Lower leg skin (tissue), 3 donors: ENCODE measurements at regions not wholly inside any gene's neighbourhood (a gene's known extent, or its start where the extent isn't known, plus 50 kb on each side); places are given as distances from the start of the nearest gene placed in this dataset.

Experiments used
- CTCF ChIP-seq, 3 donors: fragments of 450-650 bp; IDR thresholded peaks; one replicate each; pipeline ENCODE4 v1.5.1; 2016; ENCODE audit warnings: antibody characterized with exemption in 3 of 3, mild to moderate bottlenecking in 3 of 3, moderate library complexity in 2 of 3
- POLR2A ChIP-seq, 2 donors: fragments of 450-650 bp; IDR thresholded peaks; one replicate each; pipeline ENCODE4 v1.6.1; 2016 to 2017; ENCODE audit warnings: antibody characterized with exemption in 2 of 2, mild to moderate bottlenecking in 1 of 2, moderate library complexity in 1 of 2

GRCh38 chr13:84894749-84895148 lies 904.5 kb downstream of the SLITRK6 start:
- TF ChIP-seq CTCF (IDR thresholded peaks at IDR 0.05) (no peak), POLR2A (IDR thresholded peaks at IDR 0.05) (no peak)
